CD4-positive, alpha-beta T cell treated with Interleukin-15 for 4 hours (primary cell): ENCODE measurements at regions not wholly inside any gene's neighbourhood (a gene's known extent, or its start where the extent isn't known, plus 50 kb on each side); places are given as distances from the start of the nearest gene placed in this dataset.
"Not testable (repeated sequence)": the region's sequence is repeated elsewhere in the genome, so short reads cannot be mapped to it uniquely, and the experiment has no call there.

Experiments
- DNase-seq: peaks from one replicate; pipeline ENCODE4 v3.0.0-alpha.2; 2020; ENCODE audit warnings: low spot score

GRCh38 chr5:177857642-177858200 is 75.0 kb upstream of the FAM153A start:
- DNase-seq: not testable (repeated sequence)

- DNase-seq: not testable (repeated sequence)
Observed at GRCh38 chr5:177856474-177856873, 73.8 kb upstream of the FAM153A start.

GRCh38 chr5:177847914-177848313 is 65.2 kb upstream of the FAM153A start:
- not testable (repeated sequence) for DNase-seq

- DNase-seq: not testable (repeated sequence)
Observed at GRCh38 chr5:177846598-177846997, 63.9 kb upstream of the FAM153A start.

GRCh38 chr5:177845906-177846305 is 63.2 kb upstream of the FAM153A start:
- not testable (repeated sequence) for DNase-seq

GRCh38 chr5:177836191-177836590 is 53.5 kb upstream of the FAM153A start:
- not testable (repeated sequence) for DNase-seq
